Stomach (tissue), 8 donors: ENCODE measurements at regions not wholly inside any gene's neighbourhood (a gene's known extent, or its start where the extent isn't known, plus 50 kb on each side); places are given as distances from the start of the nearest gene placed in this dataset.

Experiments used
- DNase-seq, 2 donors: peaks; one replicate each; pipeline versions ENCODE4 v3.0.0 to v3.0.0-alpha.2; 2013 to 2019
- H3K27ac ChIP-seq, 5 donors: fragments of 200-600 bp in 4 of 5; sonication (generic) in 4 of 5; one replicate each; pipeline ENCODE4 v1.5.1; 2013 to 2019; ENCODE audit warnings: mild to moderate bottlenecking in 1 of 5, moderate library complexity in 1 of 5
- H3K27me3 ChIP-seq, 3 donors: fragments of 200-600 bp; sonication (generic); one replicate each; pipeline ENCODE4 v1.5.1; 2017 to 2019; ENCODE audit warnings: mixed run types in 1 of 3
- H3K36me3 ChIP-seq, 4 donors: fragments of 200-600 bp; sonication (generic); 1 replicate in 3 of 4; 2 replicates in 1 of 4; pipeline ENCODE4 v1.5.1; 2016 to 2019
- H3K4me1 ChIP-seq, 4 donors: fragments of 200-600 bp; sonication (generic); one replicate each; pipeline ENCODE4 v1.5.1; 2016 to 2019
- H3K4me3 ChIP-seq, 4 donors: fragments of 200-600 bp; sonication (generic) in 3 of 4; one replicate each; pipeline ENCODE4 v1.5.1; 2016 to 2019; ENCODE audit warnings: mild to moderate bottlenecking in 1 of 4
- H3K9me3 ChIP-seq, 4 donors: fragments of 200-600 bp; sonication (generic); one replicate each; pipeline ENCODE4 v1.5.1; 2016 to 2019
- EP300 ChIP-seq: sonication (generic); formaldehyde crosslinking; IDR thresholded peaks from one replicate; pipeline ENCODE4 v1.6.1; 2017; ENCODE audit warnings: antibody characterized with exemption
- POLR2A ChIP-seq, 4 donors: fragments of 450-650 bp; IDR thresholded peaks; one replicate each; pipeline ENCODE4 v1.6.1; 2016; ENCODE audit warnings: antibody characterized with exemption in 4 of 4, control low read depth in 2 of 4, mild to moderate bottlenecking in 1 of 4, moderate library complexity in 1 of 4
- POLR2AphosphoS5 ChIP-seq, 3 donors: sonication (generic); formaldehyde crosslinking; IDR thresholded peaks; one replicate each; pipeline ENCODE4 v1.6.1; 2016; ENCODE audit warnings: antibody characterized with exemption in 3 of 3
- WGBS, 5 donors: extraction: QIAGEN DNeasy Blood & Tissue Kit in 3 of 5; methylation state at CpG; one replicate each; pipeline versions ENCODE4 v1.1.5 to v1.1.7; 2013 to 2018; 5-methylcytosine and 5-hydroxymethylcytosine counted together
- intact Hi-C: fragments of 100-400 bp; cut with DNase I; formaldehyde crosslinking; loops from one replicate; pipeline ENCODE4 v1.15.1; 2023; ENCODE audit warnings: low total_unique reads
- TF ChIP-seq, protein P1 (sequence below), 7 experiments: fragments of 450-650 bp in 4 of 7; fragments of 200-600 bp in 3 of 7; sonication (generic) in 3 of 7; IDR thresholded peaks; one replicate each; pipeline ENCODE4 v1.5.1; 2016 to 2019; ENCODE audit warnings: antibody characterized with exemption in 7 of 7, control low read depth in 2 of 7, mild to moderate bottlenecking in 1 of 7
- donor health status: healthy with polysubstance abuse.
- donor health status: Bipolar disorder and iron deficiency.
- donor health status: healthy.

DNA sequence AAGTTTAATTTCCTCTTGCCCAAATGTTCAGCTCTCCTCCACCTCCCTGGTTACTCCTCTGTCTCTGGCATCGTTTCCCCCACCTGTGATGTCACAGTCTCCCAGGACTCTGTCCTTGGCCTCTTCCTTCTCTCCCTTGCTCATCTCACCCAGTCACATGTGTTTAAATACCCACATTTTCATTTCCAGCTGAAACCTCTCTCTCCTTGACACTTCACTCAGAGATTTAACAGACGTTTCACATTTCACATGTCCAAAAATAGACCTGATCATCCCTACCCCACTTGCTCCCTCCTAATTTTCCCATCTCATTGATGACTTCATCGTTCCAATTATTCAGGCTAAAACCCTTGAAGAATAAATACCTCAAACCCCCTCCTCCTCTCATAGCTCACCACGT, 604.1 kb upstream of the JAG1 start:
- Histone ChIP-seq H3K4me3 (no peak overlapping the region), H3K4me1 (peaks cover 0 to 9% (median 0%) of the 10 kb centered on the region in 4 donors), H3K9me3 (no peaks in the 10 kb centered on the region), H3K27me3 (no peaks in the 10 kb centered on the region), H3K27ac (no peak overlapping the region), H3K36me3 (no peaks in the 10 kb centered on the region)
- 78 to 89% (median 85%) methylated on average over 4 of the region's 4 CpGs for WGBS, 5 donors
- TF ChIP-seq POLR2AphosphoS5 (IDR thresholded peaks at IDR 0.05): no peak
- TF ChIP-seq POLR2A (IDR thresholded peaks at IDR 0.05): no peak
- TF ChIP-seq EP300: no peak
- TF ChIP-seq, protein P1, sequence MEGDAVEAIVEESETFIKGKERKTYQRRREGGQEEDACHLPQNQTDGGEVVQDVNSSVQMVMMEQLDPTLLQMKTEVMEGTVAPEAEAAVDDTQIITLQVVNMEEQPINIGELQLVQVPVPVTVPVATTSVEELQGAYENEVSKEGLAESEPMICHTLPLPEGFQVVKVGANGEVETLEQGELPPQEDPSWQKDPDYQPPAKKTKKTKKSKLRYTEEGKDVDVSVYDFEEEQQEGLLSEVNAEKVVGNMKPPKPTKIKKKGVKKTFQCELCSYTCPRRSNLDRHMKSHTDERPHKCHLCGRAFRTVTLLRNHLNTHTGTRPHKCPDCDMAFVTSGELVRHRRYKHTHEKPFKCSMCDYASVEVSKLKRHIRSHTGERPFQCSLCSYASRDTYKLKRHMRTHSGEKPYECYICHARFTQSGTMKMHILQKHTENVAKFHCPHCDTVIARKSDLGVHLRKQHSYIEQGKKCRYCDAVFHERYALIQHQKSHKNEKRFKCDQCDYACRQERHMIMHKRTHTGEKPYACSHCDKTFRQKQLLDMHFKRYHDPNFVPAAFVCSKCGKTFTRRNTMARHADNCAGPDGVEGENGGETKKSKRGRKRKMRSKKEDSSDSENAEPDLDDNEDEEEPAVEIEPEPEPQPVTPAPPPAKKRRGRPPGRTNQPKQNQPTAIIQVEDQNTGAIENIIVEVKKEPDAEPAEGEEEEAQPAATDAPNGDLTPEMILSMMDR (IDR thresholded peaks at IDR 0.05): no peak
- no peak for DNase-seq
- intact Hi-C loops: loop anchor here (10.0 kb wide), 1 partner anchor 723 kb away; no protein-coding TSS in a partner anchor

GRCh38 chr20:11278461-11278860, 604.7 kb upstream of the JAG1 start:
- DNase-seq: no peak
- no peaks in the 10 kb centered on the region for H3K27me3 ChIP-seq
- WGBS, 5 donors: 83 to 97% (median 92%) methylated on average over 2 of the region's 2 CpGs

GRCh38 chr20:11281240-11281639, 607.4 kb upstream of the JAG1 start:
- H3K27ac ChIP-seq: no peak overlapping the region
- H3K36me3 ChIP-seq: no peaks in the 10 kb centered on the region
- H3K27me3 ChIP-seq: no peaks in the 10 kb centered on the region
- no peak overlapping the region for H3K4me3 ChIP-seq
- H3K4me1 ChIP-seq: no peaks in the 10 kb centered on the region
- H3K9me3 ChIP-seq: no peaks in the 10 kb centered on the region
- 89 to 94% (median 92%) methylated on average over 3 of the region's 3 CpGs for WGBS, 5 donors
- no peak for TF ChIP-seq POLR2AphosphoS5 (IDR thresholded peaks at IDR 0.05)
- TF ChIP-seq EP300: no peak
- TF ChIP-seq, protein P1 (IDR thresholded peaks at IDR 0.05): no peak
- TF ChIP-seq POLR2A (IDR thresholded peaks at IDR 0.05): no peak
- intact Hi-C loops: no loop called here
- no peak for DNase-seq

More at GRCh38 chr20:11278461-11278860, 604.7 kb upstream of the JAG1 start:
- no peak overlapping the region for H3K4me3 ChIP-seq
- TF ChIP-seq POLR2A (IDR thresholded peaks at IDR 0.05) (no peak), EP300 (no peak), POLR2AphosphoS5 (IDR thresholded peaks at IDR 0.05) (no peak)
- TF ChIP-seq, protein P1 (IDR thresholded peaks at IDR 0.05): no peak
- H3K4me1 ChIP-seq: peaks cover 0 to 9% (median 0%) of the 10 kb centered on the region in 4 donors
- intact Hi-C loops: loop anchor here (10.0 kb wide), 1 partner anchor 724 kb away; no protein-coding TSS in a partner anchor
- no peaks in the 10 kb centered on the region for H3K36me3 ChIP-seq
- no peaks in the 10 kb centered on the region for H3K9me3 ChIP-seq
- no peak overlapping the region for H3K27ac ChIP-seq

GRCh38 chr20:11281768-11282167, 608.0 kb upstream of the JAG1 start:
- Histone ChIP-seq H3K36me3 (no peaks in the 10 kb centered on the region), H3K27me3 (no peaks in the 10 kb centered on the region), H3K4me3 (no peak overlapping the region), H3K4me1 (no peaks in the 10 kb centered on the region), H3K27ac (no peak overlapping the region), H3K9me3 (no peaks in the 10 kb centered on the region)
- 63 to 79% (median 74%) methylated on average over 4 of the region's 4 CpGs for WGBS, 5 donors
- TF ChIP-seq POLR2A (IDR thresholded peaks at IDR 0.05) (no peak), EP300 (no peak), POLR2AphosphoS5 (IDR thresholded peaks at IDR 0.05) (no peak)
- TF ChIP-seq, protein P1 (IDR thresholded peaks at IDR 0.05): no peak
- intact Hi-C loops: no loop called here
- no peak for DNase-seq
